SK-N-SH (cell line): ENCODE measurements at regions not wholly inside any gene's neighbourhood (a gene's known extent, or its start where the extent isn't known, plus 50 kb on each side); places are given as distances from the start of the nearest gene placed in this dataset.

Experiments used
- CTCF ChIA-PET: fragments of 300-600, 350-600 bp; formaldehyde crosslinking; extraction: SDS; loops from one replicate; lab custom pipeline; 2021; lab: Yijun Ruan, JAX
- POLR2A ChIA-PET: fragments of 350-600 bp; sonication (Branson Sonifier 250); formaldehyde crosslinking; extraction: SDS; loops from one replicate; lab custom pipeline; 2020; ENCODE audit warnings: antibody characterized with exemption, inconsistent platforms; lab: Yijun Ruan, JAX
- DNase-seq: peaks from one replicate; pipeline ENCODE4 v3.0.0; 2012
- H2AFZ ChIP-seq: fragments of 200-600 bp; sonication (generic); 2 replicates; pipeline ENCODE4 v1.8.1; 2016; ENCODE audit warnings: antibody characterized with exemption, mild to moderate bottlenecking, low read depth
- H3F3A ChIP-seq: fragments of 200-600 bp; sonication (generic); replicated peaks from 2 replicates; pipeline ENCODE3; 2016; ENCODE audit warnings: antibody characterized with exemption, mild to moderate bottlenecking; ENCODE audit not compliant: insufficient read depth
- H3K27ac ChIP-seq, 2 experiments: fragments of 200-500 bp in 1 of 2; fragments of 200-600 bp in 1 of 2; sonication (Bioruptor generic) in 1 of 2; sonication (generic), shearing (Covaris generic) in 1 of 2; 2 replicates each; pipeline versions ENCODE4 v1.5.1 to v1.6.1; 2014 to 2016; ENCODE audit warnings: low read depth in 2 of 2, inconsistent platforms in 1 of 2, low read length in 1 of 2, mild to moderate bottlenecking in 1 of 2, mixed read lengths in 1 of 2
- H3K27me3 ChIP-seq: fragments of 200-600 bp; sonication (generic), shearing (Covaris generic); 2 replicates; pipeline ENCODE4 v1.6.1; 2016; ENCODE audit warnings: mixed run types; ENCODE audit not compliant: insufficient read depth
- H3K36me3 ChIP-seq, 2 experiments: fragments of 200-500 bp in 1 of 2; fragments of 200-600 bp in 1 of 2; sonication (Bioruptor generic) in 1 of 2; sonication (generic) in 1 of 2; replicated peaks in 1 of 2; 2 replicates each; pipeline versions ENCODE3 to v1.5.1; 2014 to 2016; ENCODE audit warnings: low read length in 1 of 2, mild to moderate bottlenecking in 1 of 2; ENCODE audit not compliant: insufficient read depth in 2 of 2, control insufficient read depth in 1 of 2
- H3K4me1 ChIP-seq, 2 experiments: fragments of 200-500 bp in 1 of 2; fragments of 200-600 bp in 1 of 2; sonication (Bioruptor generic) in 1 of 2; sonication (generic), shearing (Covaris generic) in 1 of 2; 2 replicates each; pipeline versions ENCODE4 v1.5.1 to v1.6.1; 2014 to 2016; ENCODE audit warnings: low read depth in 1 of 2, low read length in 1 of 2, mixed run types in 1 of 2; ENCODE audit not compliant: insufficient read depth in 2 of 2, control insufficient read depth in 1 of 2
- H3K4me2 ChIP-seq: fragments of 200-600 bp; sonication (generic), shearing (Covaris generic); 2 replicates; pipeline ENCODE4 v1.6.1; 2017; ENCODE audit warnings: mixed run types
- H3K4me3 ChIP-seq, 2 experiments: fragments of 200-500 bp in 1 of 2; fragments of 200-600 bp in 1 of 2; sonication (Bioruptor generic) in 1 of 2; sonication (generic), shearing (Covaris generic) in 1 of 2; 2 replicates each; pipeline versions ENCODE4 v1.5.1 to v1.8.1; 2014 to 2016; ENCODE audit warnings: low read depth in 2 of 2, inconsistent platforms in 1 of 2, low read length in 1 of 2, mild to moderate bottlenecking in 1 of 2, mixed read lengths in 1 of 2, moderate library complexity in 1 of 2
- H3K79me2 ChIP-seq: fragments of 200-600 bp; sonication (generic); 2 replicates; pipeline ENCODE4 v1.8.1; 2017; ENCODE audit warnings: mild to moderate bottlenecking; ENCODE audit not compliant: insufficient read depth
- H3K9ac ChIP-seq: fragments of 200-600 bp; sonication (generic); 2 replicates; pipeline ENCODE4 v1.6.1; 2017; ENCODE audit warnings: mixed run types
- H3K9me2 ChIP-seq: fragments of 200-600 bp; sonication (generic); 2 replicates; pipeline ENCODE4 v1.6.1; 2017; ENCODE audit warnings: mixed run types
- H3K9me3 ChIP-seq: fragments of 200-600 bp; sonication (generic); 2 replicates; pipeline ENCODE4 v1.6.1; 2017; ENCODE audit warnings: mixed run types, mild to moderate bottlenecking, moderate library complexity
- H4K20me1 ChIP-seq: fragments of 200-600 bp; sonication (generic); 2 replicates; pipeline ENCODE4 v1.6.1; 2017; ENCODE audit warnings: mild to moderate bottlenecking, mixed run types; ENCODE audit not compliant: insufficient read depth
- CHD2 ChIP-seq: fragments of 150-350 bp; IDR thresholded peaks from 2 replicates; pipeline ENCODE4 v1.6.1; 2018; ENCODE audit warnings: low read length; ENCODE audit not compliant: partially characterized antibody
- ELF1 ChIP-seq: IDR thresholded peaks from 2 replicates; pipeline ENCODE4 v1.4.0; 2012
- EP300 ChIP-seq, 2 experiments: IDR thresholded peaks; 2 replicates each; pipeline versions ENCODE4 v1.4.0 to v1.6.1; 2012; ENCODE audit warnings: borderline replicate concordance in 1 of 2, low read depth in 1 of 2, low read length in 1 of 2
- FOXM1 ChIP-seq: IDR thresholded peaks from 2 replicates; pipeline ENCODE4 v1.4.0; 2012; ENCODE audit warnings: low read depth, mild to moderate bottlenecking
- GATA2 ChIP-seq: sonication (generic); formaldehyde crosslinking; IDR thresholded peaks from 2 replicates; pipeline ENCODE4 v1.5.0; 2020; ENCODE audit warnings: mild to moderate bottlenecking, missing genetic modification reagents
- JUND ChIP-seq: IDR thresholded peaks from 2 replicates; pipeline ENCODE4 v1.4.0; 2012
- MEF2A ChIP-seq: IDR thresholded peaks from 2 replicates; pipeline ENCODE4 v1.4.0; 2012; ENCODE audit warnings: low read depth, borderline replicate concordance
- POLR2AphosphoS5 ChIP-seq: IDR thresholded peaks from 2 replicates; pipeline ENCODE4 v1.6.1; 2012; ENCODE audit warnings: low read depth, low read length
- RAD21 ChIP-seq: IDR thresholded peaks from 2 replicates; pipeline ENCODE4 v1.6.1; 2012; ENCODE audit warnings: mild to moderate bottlenecking, low read length
- RCOR1 ChIP-seq: fragments of 150-350 bp; IDR thresholded peaks from 2 replicates; pipeline ENCODE4 v1.6.1; 2017; ENCODE audit warnings: antibody characterized with exemption, low read length
- REST ChIP-seq: IDR thresholded peaks from 2 replicates; pipeline ENCODE4 v1.6.1; 2012; ENCODE audit warnings: mild to moderate bottlenecking, low read depth, low read length, moderate library complexity
- SIN3A ChIP-seq: IDR thresholded peaks from 2 replicates; pipeline ENCODE4 v1.6.1; 2012; ENCODE audit warnings: low read depth, mild to moderate bottlenecking, low read length, moderate library complexity, borderline replicate concordance
- TAF1 ChIP-seq: IDR thresholded peaks from 2 replicates; pipeline ENCODE4 v1.6.1; 2012; ENCODE audit warnings: low read depth, mild to moderate bottlenecking, low read length, moderate library complexity, borderline replicate concordance
- ZBTB33 ChIP-seq: IDR thresholded peaks from 2 replicates; pipeline ENCODE4 v1.4.0; 2012; ENCODE audit warnings: low read depth, borderline replicate concordance
- WGBS: methylation state at CpG from one replicate; pipeline ENCODE4 v1.1.6; 2017; ENCODE audit warnings: low lambda C conversion rate; 5-methylcytosine and 5-hydroxymethylcytosine counted together
- TF ChIP-seq, protein P1 (sequence below): fragments of 150-350 bp; IDR thresholded peaks from 2 replicates; pipeline ENCODE4 v1.6.1; 2017; ENCODE audit warnings: antibody characterized with exemption, low read length, low read depth, borderline replicate concordance
- TF ChIP-seq, protein P2 (sequence below): IDR thresholded peaks from 2 replicates; pipeline ENCODE4 v1.4.0; 2012; ENCODE audit warnings: low read depth
- TF ChIP-seq, protein P3 (sequence below): fragments of 200-600 bp; sonication (generic); IDR thresholded peaks from 2 replicates; pipeline ENCODE4 v1.6.1; 2017; ENCODE audit warnings: antibody characterized with exemption, mild to moderate bottlenecking, moderate library complexity

DNA sequence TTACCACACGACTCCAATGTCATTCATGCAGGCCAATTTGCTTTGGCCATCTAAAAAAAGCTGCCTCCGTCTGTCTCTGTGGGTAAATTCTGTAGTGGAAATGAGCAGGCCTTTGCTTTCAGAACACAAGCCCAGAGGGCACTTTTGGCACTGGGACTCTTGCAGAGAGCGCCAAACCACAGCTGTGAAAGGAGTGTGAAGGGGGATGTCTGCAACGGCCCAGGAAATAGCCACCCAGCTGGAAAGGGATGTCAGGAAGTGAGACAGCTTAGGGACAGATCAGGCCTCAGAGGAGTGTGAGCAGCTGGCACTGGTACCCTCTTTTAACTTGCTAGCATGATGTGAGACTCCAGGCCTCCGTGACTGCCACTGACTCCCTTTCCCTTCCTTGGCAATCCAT is 152.4 kb downstream of the DKK1 start:
- ChIA-PET POLR2A (no interaction called here), CTCF (interaction anchor here (1.0 to 1.4 kb wide), 3 partner anchors 13 to 187 kb away, joined by 3 to 6 read pairs (median 3); no protein-coding TSS in a partner anchor)
- Histone ChIP-seq H4K20me1 (no peaks in the 10 kb centered on the region), H3F3A (peaks cover 7% of the 10 kb centered on the region), H3K9me2 (no peaks in the 10 kb centered on the region), H3K79me2 (no peaks in the 10 kb centered on the region), H3K4me2 (no peak overlapping the region), H3K9ac (no peak overlapping the region), H3K36me3 (no peaks in the 10 kb centered on the region), H3K4me1 (peaks cover 0 to 9% of the 10 kb centered on the region in 2 experiments; a peak in 1 of 4 replicates), H2AFZ (peak overlapping the region; percentile 59; the same call in 1 of the 2 replicates), H3K4me3 (no peak overlapping the region), H3K27ac (peak overlapping the region in 1 of 2 experiments; percentile 87; a peak in 2 of 4 replicates), H3K9me3 (no peaks in the 10 kb centered on the region), H3K27me3 (no peaks in the 10 kb centered on the region)
- 60% methylated on average over 4 of the region's 5 CpGs for WGBS
- DNase-seq = peak; percentile 11
- TF ChIP-seq EP300 (IDR thresholded peaks at IDR 0.05; ENCODE audit: borderline replicate concordance in 1 of 2, low read depth in 1 of 2, low read length in 1 of 2) (no peak), RAD21 (0 out of 2 replicates have a peak, but pooled peaks have one; percentile 5), FOXM1 (no peak)
- TF ChIP-seq, protein P1, sequence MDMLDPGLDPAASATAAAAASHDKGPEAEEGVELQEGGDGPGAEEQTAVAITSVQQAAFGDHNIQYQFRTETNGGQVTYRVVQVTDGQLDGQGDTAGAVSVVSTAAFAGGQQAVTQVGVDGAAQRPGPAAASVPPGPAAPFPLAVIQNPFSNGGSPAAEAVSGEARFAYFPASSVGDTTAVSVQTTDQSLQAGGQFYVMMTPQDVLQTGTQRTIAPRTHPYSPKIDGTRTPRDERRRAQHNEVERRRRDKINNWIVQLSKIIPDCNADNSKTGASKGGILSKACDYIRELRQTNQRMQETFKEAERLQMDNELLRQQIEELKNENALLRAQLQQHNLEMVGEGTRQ = no peak

DNA sequence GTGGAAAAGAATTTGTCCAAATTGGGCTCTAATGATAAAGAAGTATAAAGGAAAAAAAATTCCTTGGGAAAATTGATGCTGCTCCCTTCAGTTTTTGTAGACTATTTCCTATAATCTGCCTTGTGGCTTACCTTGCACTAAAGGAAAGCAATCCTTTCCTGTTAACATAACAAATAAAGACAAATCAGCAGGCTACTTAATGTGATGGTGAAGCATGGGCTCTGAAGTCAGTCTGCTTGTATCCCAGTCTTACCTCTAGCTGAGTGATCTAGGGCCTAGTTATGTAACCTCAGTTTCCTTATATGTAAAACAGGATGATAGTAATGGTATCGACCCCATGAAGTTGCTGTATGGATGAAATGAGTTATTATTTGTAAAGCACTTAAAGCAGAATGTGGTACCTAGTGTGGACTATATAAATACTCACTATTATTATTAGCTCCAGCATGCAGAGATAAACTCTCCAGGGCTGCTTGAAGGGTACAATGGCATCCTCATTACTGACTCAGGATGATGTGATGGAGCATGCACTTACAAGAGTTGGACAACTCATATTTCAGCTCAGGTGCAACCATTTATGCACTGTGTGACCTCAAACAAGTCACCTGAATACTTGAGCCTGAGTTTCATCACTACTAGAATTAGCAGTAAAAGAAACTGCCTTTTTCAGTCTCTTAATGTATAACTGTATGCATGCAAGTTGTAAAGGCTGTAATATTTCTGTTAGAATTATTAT is 156.1 kb downstream of the DKK1 start:
- DNase-seq = no peak
- Histone ChIP-seq H3K27ac (no peak overlapping the region), H3K4me1 (peaks cover 0 to 9% of the 10 kb centered on the region in 2 experiments; a peak in 1 of 4 replicates), H3K79me2 (no peaks in the 10 kb centered on the region), H3K27me3 (no peaks in the 10 kb centered on the region), H3K4me2 (no peak overlapping the region), H3K4me3 (no peak overlapping the region), H2AFZ (no peak overlapping the region), H4K20me1 (no peaks in the 10 kb centered on the region), H3K9ac (no peak overlapping the region), H3F3A (peaks cover 7% of the 10 kb centered on the region), H3K9me3 (no peaks in the 10 kb centered on the region), H3K36me3 (no peaks in the 10 kb centered on the region), H3K9me2 (peaks cover 3% of the 10 kb centered on the region; the same call in 1 of the 2 replicates)
- 76% methylated on average over 1 of the region's 1 CpG for WGBS
- CTCF ChIA-PET = interaction anchor here (0.8 kb wide), 1 partner anchor 310 kb away, joined by 3 read pairs; no protein-coding TSS in a partner anchor
- POLR2A ChIA-PET = no interaction called here
- TF ChIP-seq GATA2 (no peak), RAD21 (no peak), ZBTB33 (no peak), REST (no peak), SIN3A (no peak), FOXM1 (no peak), CHD2 (no peak), MEF2A (no peak), TAF1 (no peak), RCOR1 (no peak), ELF1 (no peak), POLR2AphosphoS5 (no peak), JUND (no peak)
- TF ChIP-seq, protein P2, sequence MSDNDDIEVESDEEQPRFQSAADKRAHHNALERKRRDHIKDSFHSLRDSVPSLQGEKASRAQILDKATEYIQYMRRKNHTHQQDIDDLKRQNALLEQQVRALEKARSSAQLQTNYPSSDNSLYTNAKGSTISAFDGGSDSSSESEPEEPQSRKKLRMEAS = no peak
- TF ChIP-seq, protein P3, sequence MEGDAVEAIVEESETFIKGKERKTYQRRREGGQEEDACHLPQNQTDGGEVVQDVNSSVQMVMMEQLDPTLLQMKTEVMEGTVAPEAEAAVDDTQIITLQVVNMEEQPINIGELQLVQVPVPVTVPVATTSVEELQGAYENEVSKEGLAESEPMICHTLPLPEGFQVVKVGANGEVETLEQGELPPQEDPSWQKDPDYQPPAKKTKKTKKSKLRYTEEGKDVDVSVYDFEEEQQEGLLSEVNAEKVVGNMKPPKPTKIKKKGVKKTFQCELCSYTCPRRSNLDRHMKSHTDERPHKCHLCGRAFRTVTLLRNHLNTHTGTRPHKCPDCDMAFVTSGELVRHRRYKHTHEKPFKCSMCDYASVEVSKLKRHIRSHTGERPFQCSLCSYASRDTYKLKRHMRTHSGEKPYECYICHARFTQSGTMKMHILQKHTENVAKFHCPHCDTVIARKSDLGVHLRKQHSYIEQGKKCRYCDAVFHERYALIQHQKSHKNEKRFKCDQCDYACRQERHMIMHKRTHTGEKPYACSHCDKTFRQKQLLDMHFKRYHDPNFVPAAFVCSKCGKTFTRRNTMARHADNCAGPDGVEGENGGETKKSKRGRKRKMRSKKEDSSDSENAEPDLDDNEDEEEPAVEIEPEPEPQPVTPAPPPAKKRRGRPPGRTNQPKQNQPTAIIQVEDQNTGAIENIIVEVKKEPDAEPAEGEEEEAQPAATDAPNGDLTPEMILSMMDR = no peak
